Esophagus squamous epithelium (tissue), 4 donors: ENCODE measurements at regions not wholly inside any gene's neighbourhood (a gene's known extent, or its start where the extent isn't known, plus 50 kb on each side); places are given as distances from the start of the nearest gene placed in this dataset.

Experiments
- POLR2A ChIP-seq, 4 donors: fragments of 450-650 bp; IDR thresholded peaks; one replicate each; pipeline ENCODE4 v1.6.1; 2017; ENCODE audit warnings: antibody characterized with exemption in 4 of 4, mild to moderate bottlenecking in 4 of 4, moderate library complexity in 3 of 4
- TF ChIP-seq, protein P1 (sequence below), 6 experiments: fragments of 450-650 bp in 4 of 6; fragments of 200-600 bp in 2 of 6; sonication (generic) in 2 of 6; IDR thresholded peaks; one replicate each; pipeline ENCODE4 v1.5.1; 2016 to 2019; ENCODE audit warnings: antibody characterized with exemption in 6 of 6, mild to moderate bottlenecking in 4 of 6, moderate library complexity in 4 of 6

DNA sequence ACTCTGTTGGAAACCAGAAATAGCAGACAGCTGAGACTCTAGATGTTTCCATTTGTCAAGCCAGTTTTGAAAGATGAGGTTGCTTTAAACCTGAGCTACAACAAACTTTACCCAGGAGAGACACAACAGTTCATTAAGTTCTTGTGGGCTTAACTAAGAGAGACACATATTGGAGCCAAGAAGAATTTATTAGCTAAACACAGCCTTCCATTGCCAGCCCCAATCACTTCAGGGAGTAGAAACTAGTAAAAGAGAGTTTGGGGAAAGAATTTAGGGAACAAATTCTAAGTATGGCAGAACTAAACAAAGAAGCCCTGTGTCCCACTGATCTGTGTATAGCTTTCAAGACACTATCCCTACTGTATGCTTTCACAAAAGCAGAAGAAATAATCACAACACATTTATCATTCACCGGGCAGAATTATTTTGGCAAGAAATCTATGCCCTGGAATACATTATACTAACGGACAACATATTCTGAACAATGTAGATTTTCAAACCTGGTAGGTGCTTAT lies 87.3 kb upstream of the KAZN start:
- TF ChIP-seq POLR2A (IDR thresholded peaks at IDR 0.05) = no peak
- TF ChIP-seq, protein P1, sequence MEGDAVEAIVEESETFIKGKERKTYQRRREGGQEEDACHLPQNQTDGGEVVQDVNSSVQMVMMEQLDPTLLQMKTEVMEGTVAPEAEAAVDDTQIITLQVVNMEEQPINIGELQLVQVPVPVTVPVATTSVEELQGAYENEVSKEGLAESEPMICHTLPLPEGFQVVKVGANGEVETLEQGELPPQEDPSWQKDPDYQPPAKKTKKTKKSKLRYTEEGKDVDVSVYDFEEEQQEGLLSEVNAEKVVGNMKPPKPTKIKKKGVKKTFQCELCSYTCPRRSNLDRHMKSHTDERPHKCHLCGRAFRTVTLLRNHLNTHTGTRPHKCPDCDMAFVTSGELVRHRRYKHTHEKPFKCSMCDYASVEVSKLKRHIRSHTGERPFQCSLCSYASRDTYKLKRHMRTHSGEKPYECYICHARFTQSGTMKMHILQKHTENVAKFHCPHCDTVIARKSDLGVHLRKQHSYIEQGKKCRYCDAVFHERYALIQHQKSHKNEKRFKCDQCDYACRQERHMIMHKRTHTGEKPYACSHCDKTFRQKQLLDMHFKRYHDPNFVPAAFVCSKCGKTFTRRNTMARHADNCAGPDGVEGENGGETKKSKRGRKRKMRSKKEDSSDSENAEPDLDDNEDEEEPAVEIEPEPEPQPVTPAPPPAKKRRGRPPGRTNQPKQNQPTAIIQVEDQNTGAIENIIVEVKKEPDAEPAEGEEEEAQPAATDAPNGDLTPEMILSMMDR (IDR thresholded peaks at IDR 0.05) = no peak
